ENCODE measurements at regions not wholly inside any gene's neighbourhood (a gene's known extent, or its start where the extent isn't known, plus 50 kb on each side); places are given as distances from the start of the nearest gene placed in this dataset.

DNA sequence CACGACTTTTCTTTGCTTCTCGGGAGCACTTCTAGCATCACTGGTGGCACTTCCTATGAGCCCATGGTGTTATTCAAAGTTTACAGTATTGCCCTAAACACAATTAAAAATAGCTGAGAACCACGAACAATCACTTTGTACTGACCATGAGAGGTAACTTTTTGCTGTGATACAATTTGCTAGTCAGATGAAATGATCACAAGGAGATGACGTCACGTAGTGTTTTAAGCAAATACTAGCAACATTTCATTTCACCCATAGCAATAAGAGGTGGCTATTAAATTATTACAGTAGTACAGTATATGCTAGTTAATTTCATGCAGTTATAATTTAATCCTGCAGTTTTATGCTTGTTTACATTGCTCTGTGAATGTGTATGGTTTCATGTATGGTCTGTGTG is 108.9 kb upstream of the DOK6 start:
- no peak overlapping the region for H3K27ac ChIP-seq
- TF ChIP-seq, protein P1, sequence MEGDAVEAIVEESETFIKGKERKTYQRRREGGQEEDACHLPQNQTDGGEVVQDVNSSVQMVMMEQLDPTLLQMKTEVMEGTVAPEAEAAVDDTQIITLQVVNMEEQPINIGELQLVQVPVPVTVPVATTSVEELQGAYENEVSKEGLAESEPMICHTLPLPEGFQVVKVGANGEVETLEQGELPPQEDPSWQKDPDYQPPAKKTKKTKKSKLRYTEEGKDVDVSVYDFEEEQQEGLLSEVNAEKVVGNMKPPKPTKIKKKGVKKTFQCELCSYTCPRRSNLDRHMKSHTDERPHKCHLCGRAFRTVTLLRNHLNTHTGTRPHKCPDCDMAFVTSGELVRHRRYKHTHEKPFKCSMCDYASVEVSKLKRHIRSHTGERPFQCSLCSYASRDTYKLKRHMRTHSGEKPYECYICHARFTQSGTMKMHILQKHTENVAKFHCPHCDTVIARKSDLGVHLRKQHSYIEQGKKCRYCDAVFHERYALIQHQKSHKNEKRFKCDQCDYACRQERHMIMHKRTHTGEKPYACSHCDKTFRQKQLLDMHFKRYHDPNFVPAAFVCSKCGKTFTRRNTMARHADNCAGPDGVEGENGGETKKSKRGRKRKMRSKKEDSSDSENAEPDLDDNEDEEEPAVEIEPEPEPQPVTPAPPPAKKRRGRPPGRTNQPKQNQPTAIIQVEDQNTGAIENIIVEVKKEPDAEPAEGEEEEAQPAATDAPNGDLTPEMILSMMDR (conservative IDR thresholded peaks at IDR 0.05): no peak
- no peak for TF ChIP-seq ZFX (IDR thresholded peaks at IDR 0.05)

DNA sequence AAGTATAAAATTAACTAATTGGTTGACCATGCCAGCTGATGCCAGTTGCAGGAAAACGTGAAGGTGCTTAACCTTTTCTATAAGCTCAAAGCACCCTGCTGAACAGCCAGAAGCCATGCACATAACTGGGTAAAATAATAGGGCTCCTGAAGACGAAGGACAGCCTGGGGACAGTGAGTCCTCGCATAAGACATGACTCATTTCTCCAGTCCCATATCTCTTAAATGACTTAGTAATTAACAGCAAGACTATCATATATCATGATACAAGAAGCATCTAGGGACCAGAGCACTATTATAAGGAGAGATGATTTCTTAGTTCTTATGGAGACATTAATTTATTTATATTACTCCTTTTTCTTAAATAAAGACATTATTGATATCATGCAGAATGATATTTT is 100.5 kb upstream of the DOK6 start:
- TF ChIP-seq, protein P1 (conservative IDR thresholded peaks at IDR 0.05): no peak
- no peak for TF ChIP-seq ZFX (IDR thresholded peaks at IDR 0.05)
- no peak overlapping the region for H3K27ac ChIP-seq

DNA sequence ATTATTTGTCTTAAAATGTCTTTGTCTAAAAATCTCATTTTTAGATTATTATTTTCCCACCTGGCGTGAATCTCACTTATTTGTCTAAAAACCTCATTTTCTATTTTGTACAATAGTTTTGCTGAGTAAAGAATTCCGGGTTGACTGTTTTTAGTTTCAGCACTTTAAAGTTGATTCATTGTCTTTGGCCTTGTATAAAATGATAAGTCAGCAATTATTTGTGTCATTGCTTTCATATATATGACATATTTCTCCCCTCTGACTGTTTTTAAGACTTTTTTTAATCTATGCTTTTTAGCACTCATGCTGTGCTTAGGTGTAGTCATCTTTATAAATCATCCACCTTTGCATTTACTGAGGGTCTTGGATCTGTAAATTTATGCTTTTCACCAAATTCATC is 92.1 kb upstream of the DOK6 start:
- H3K27ac ChIP-seq: no peak overlapping the region

DNA sequence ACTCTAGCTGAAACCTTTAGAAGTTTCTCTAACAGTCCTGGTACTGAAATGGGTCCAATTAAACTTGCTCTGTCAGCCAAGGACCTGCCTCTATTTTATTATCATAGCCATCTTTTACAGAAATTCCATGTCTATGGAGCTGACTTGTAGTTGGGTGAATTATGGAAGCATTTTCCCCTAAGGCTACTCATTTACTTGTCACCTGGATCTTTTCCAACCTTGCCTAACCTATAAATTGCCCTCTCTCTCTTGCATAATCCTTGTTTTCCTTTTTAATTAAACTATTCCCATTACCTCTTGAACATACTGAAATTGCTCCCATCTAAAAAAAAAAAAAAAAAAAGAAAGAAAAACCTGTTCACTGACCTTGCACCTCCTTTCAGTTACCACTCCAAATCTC is 74.6 kb upstream of the DOK6 start:
- no peak for TF ChIP-seq ZFX (IDR thresholded peaks at IDR 0.05)
- TF ChIP-seq, protein P1 (conservative IDR thresholded peaks at IDR 0.05): no peak
- H3K27ac ChIP-seq: no peak overlapping the region

More for the DNA sequence above, 92.1 kb upstream of the DOK6 start:
- TF ChIP-seq ZFX (IDR thresholded peaks at IDR 0.05): no peak
- TF ChIP-seq, protein P1 (conservative IDR thresholded peaks at IDR 0.05): no peak

DNA sequence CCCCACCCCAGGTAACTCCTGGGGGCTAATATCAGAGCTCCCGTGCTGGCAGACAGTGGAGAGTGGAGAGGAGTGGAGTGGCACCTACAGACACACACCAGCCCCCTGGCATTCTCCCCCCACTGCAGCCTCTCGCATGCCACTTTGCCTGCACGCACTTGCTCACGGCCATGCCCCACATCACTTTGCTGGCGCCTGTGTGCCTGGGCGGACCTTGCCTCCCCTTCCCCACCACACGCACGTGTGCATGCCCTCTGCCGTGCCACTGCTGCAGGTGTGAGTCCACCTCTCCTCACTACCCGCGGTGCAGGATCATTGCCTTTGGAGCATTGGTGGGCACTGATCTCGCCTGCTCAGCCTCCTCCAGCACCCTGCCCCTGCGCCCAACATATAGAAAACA is 72.6 kb upstream of the DOK6 start:
- TF ChIP-seq, protein P1 (conservative IDR thresholded peaks at IDR 0.05): no peak
- TF ChIP-seq ZFX (IDR thresholded peaks at IDR 0.05): no peak
- H3K27ac ChIP-seq: no peak overlapping the region

DNA sequence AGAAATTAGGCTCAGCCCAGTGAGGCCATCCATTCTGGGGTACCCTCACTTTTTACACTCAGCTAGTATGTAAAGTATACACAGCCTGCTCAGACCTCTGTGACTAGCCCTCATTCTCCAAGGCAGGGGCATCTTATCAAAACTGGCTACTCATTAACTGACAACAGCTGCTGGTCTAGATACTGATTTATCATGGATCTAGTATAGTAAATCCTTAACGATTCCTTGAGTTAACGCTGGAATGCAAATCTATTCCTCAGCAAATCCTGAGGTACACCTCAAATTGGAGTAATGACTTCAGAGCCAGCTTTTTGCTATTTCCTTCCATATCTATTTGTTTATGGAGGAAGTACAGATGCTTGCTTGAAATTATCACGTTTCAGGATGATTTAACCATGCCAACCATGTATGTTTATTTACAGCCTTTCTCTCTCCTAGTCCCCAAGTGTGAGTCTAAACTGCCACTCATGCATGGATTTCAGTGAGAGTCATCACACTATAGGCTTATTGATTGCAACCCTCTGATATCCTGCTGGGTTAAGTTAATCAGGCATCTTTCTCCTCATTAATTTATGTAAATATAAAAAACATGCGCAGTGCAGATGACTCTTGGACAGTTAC is 70.2 kb upstream of the DOK6 start:
- no peak overlapping the region for H3K27ac ChIP-seq
- TF ChIP-seq, protein P1 (conservative IDR thresholded peaks at IDR 0.05): no peak
- TF ChIP-seq ZFX (IDR thresholded peaks at IDR 0.05): no peak

DNA sequence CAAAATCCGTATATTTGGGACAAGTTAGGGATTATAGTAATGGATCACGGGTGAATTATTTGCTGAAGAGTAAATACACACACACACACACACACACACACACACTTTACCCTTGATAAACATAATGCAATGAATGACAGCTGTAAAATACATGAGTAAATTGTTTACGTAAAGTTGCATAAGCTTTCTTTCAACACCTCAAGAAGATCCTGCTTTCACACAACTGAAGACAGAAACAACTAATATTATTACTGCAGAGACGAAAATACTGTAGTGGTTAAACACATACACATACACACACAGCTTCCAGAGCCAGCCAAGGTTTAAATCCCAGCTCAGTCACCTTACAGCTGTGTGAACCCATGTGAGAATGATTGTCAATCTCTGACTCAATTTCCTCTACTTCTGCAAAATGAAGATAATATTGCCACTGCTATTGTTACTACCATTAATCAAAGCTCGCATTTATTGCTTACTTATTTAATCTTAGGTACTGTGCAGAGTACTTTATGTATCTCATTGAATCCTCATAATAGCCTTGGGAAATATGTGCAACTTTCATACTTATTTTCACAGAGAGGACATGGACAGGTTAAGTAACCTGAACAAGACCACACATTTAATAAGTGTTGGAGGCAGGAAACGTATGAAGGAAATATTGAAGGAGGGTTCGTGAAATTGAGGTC is 50.6 kb upstream of the DOK6 start:
- no peak overlapping the region for H3K27ac ChIP-seq
- no peak for TF ChIP-seq ZFX (IDR thresholded peaks at IDR 0.05)
- TF ChIP-seq, protein P1 (conservative IDR thresholded peaks at IDR 0.05): no peak
